ENCODE measurements at regions not wholly inside any gene's neighbourhood (a gene's known extent, or its start where the extent isn't known, plus 50 kb on each side); places are given as distances from the start of the nearest gene placed in this dataset.
"Not testable (repeated sequence)": the region's sequence is repeated elsewhere in the genome, so short reads cannot be mapped to it uniquely, and the experiment has no call there.

GRCh38 chr16:31975826-31976419, 102.3 kb downstream of the ZNF267 start:
- H3K36me3 ChIP-seq; H3K9me3 ChIP-seq; DNase-seq (ENCODE audit: extremely low spot score in 2 of 2); H3K4me1 ChIP-seq; intact Hi-C loops (cut with DNase I); H3K27ac ChIP-seq; H3K4me3 ChIP-seq; H3K27me3 ChIP-seq: not testable (repeated sequence)

- DNase-seq (ENCODE audit: extremely low spot score in 2 of 2); H3K4me1 ChIP-seq; H3K27me3 ChIP-seq; H3K4me3 ChIP-seq; H3K9me3 ChIP-seq; H3K36me3 ChIP-seq; H3K27ac ChIP-seq; intact Hi-C loops (cut with DNase I): not testable (repeated sequence)
These were observed 104.9 kb downstream of the ZNF267 start for GRCh38 chr16:31978463-31978862.

GRCh38 chr16:31981739-31982138, 108.1 kb downstream of the ZNF267 start:
- intact Hi-C loops (cut with DNase I); H3K9me3 ChIP-seq; H3K4me3 ChIP-seq; H3K36me3 ChIP-seq; H3K27ac ChIP-seq; H3K4me1 ChIP-seq; H3K27me3 ChIP-seq; DNase-seq (ENCODE audit: extremely low spot score in 2 of 2): not testable (repeated sequence)

- H3K4me3 ChIP-seq; H3K27ac ChIP-seq; H3K36me3 ChIP-seq; intact Hi-C loops (cut with DNase I); H3K27me3 ChIP-seq; H3K9me3 ChIP-seq; H3K4me1 ChIP-seq: not testable (repeated sequence)
- peak in 1 of 2 donors; percentile 69 for DNase-seq (ENCODE audit: extremely low spot score in 2 of 2)
These were observed 109.4 kb downstream of the ZNF267 start for GRCh38 chr16:31982986-31983385.

- H3K9me3 ChIP-seq; H3K36me3 ChIP-seq; H3K4me3 ChIP-seq; DNase-seq (ENCODE audit: extremely low spot score in 2 of 2); H3K27ac ChIP-seq; H3K27me3 ChIP-seq; H3K4me1 ChIP-seq; intact Hi-C loops (cut with DNase I): not testable (repeated sequence)
These were observed 110.1 kb downstream of the ZNF267 start for GRCh38 chr16:31983666-31984065.

GRCh38 chr16:31986895-31987294, 113.3 kb downstream of the ZNF267 start:
- H3K36me3 ChIP-seq; H3K4me3 ChIP-seq; H3K27ac ChIP-seq; H3K27me3 ChIP-seq; H3K9me3 ChIP-seq; DNase-seq (ENCODE audit: extremely low spot score in 2 of 2); intact Hi-C loops (cut with DNase I); H3K4me1 ChIP-seq: not testable (repeated sequence)

GRCh38 chr16:31988595-31989581, 115.3 kb downstream of the ZNF267 start:
- H3K4me3 ChIP-seq; H3K36me3 ChIP-seq; H3K4me1 ChIP-seq; H3K9me3 ChIP-seq; H3K27ac ChIP-seq; intact Hi-C loops (cut with DNase I); DNase-seq (ENCODE audit: extremely low spot score in 2 of 2); H3K27me3 ChIP-seq: not testable (repeated sequence)

- DNase-seq (ENCODE audit: extremely low spot score in 2 of 2); H3K27ac ChIP-seq; intact Hi-C loops (cut with DNase I); H3K27me3 ChIP-seq; H3K4me3 ChIP-seq; H3K9me3 ChIP-seq; H3K36me3 ChIP-seq; H3K4me1 ChIP-seq: not testable (repeated sequence)
These were observed 116.7 kb downstream of the ZNF267 start for GRCh38 chr16:31990261-31990660.

GRCh38 chr16:31990980-31991379, 117.4 kb downstream of the ZNF267 start:
- H3K36me3 ChIP-seq; H3K4me3 ChIP-seq; DNase-seq (ENCODE audit: extremely low spot score in 2 of 2); H3K27me3 ChIP-seq; H3K4me1 ChIP-seq; H3K27ac ChIP-seq; intact Hi-C loops (cut with DNase I); H3K9me3 ChIP-seq: not testable (repeated sequence)

GRCh38 chr16:31996325-31996724, 122.7 kb downstream of the ZNF267 start:
- H3K4me1 ChIP-seq; H3K27ac ChIP-seq; H3K9me3 ChIP-seq; H3K4me3 ChIP-seq; H3K36me3 ChIP-seq; intact Hi-C loops (cut with DNase I); H3K27me3 ChIP-seq; DNase-seq (ENCODE audit: extremely low spot score in 2 of 2): not testable (repeated sequence)

GRCh38 chr16:32002496-32002895, 128.9 kb downstream of the ZNF267 start:
- H3K4me3 ChIP-seq; intact Hi-C loops (cut with DNase I); H3K36me3 ChIP-seq; H3K27ac ChIP-seq; H3K4me1 ChIP-seq; H3K27me3 ChIP-seq; DNase-seq (ENCODE audit: extremely low spot score in 2 of 2); H3K9me3 ChIP-seq: not testable (repeated sequence)

- intact Hi-C loops (cut with DNase I); H3K27me3 ChIP-seq; DNase-seq (ENCODE audit: extremely low spot score in 2 of 2); H3K4me1 ChIP-seq; H3K36me3 ChIP-seq; H3K27ac ChIP-seq; H3K4me3 ChIP-seq; H3K9me3 ChIP-seq: not testable (repeated sequence)
These were observed 130.2 kb downstream of the ZNF267 start for GRCh38 chr16:32003819-32004218.

GRCh38 chr16:32038783-32039496, 165.3 kb downstream of the ZNF267 start:
- intact Hi-C loops (cut with DNase I); DNase-seq (ENCODE audit: extremely low spot score in 2 of 2); H3K4me3 ChIP-seq; H3K9me3 ChIP-seq; H3K27ac ChIP-seq; H3K27me3 ChIP-seq; H3K4me1 ChIP-seq; H3K36me3 ChIP-seq: not testable (repeated sequence)
